HEK293 (cell line): ENCODE measurements at regions not wholly inside any gene's neighbourhood (a gene's known extent, or its start where the extent isn't known, plus 50 kb on each side); places are given as distances from the start of the nearest gene placed in this dataset.

Source experiments
- CTCF ChIA-PET: fragments of 350-600 bp; formaldehyde crosslinking; extraction: SDS; loops from one replicate; lab custom pipeline; 2021; ENCODE audit warnings: antibody characterized with exemption; lab: Yijun Ruan, JAX
- POLR2A ChIA-PET: fragments of 300-600 bp; formaldehyde crosslinking; extraction: SDS; loops from one replicate; lab custom pipeline; 2020; ENCODE audit warnings: antibody characterized with exemption, inconsistent platforms; lab: Yijun Ruan, JAX
- H3K27ac ChIP-seq: fragments of 200-500 bp; sonication (Bioruptor generic); 2 replicates; pipeline ENCODE4 v1.5.1; 2014; ENCODE audit warnings: low read depth, low read length, control low read depth, inconsistent platforms; ENCODE audit errors: extremely low read depth
- H3K36me3 ChIP-seq, 2 experiments: fragments of 200-500 bp in 1 of 2; sonication (Bioruptor generic) in 1 of 2; 1 replicate in 1 of 2; 2 replicates in 1 of 2; pipeline ENCODE4 v1.5.1; 2014 to 2017; ENCODE audit warnings: inconsistent platforms in 2 of 2, low read length in 2 of 2; ENCODE audit not compliant: control insufficient read depth in 2 of 2, insufficient read depth in 1 of 2
- H3K4me1 ChIP-seq: fragments of 200-500 bp; sonication (Bioruptor generic); 2 replicates; pipeline ENCODE4 v1.5.1; 2014; ENCODE audit warnings: mild to moderate bottlenecking, low read length, inconsistent platforms; ENCODE audit not compliant: control insufficient read depth, insufficient read depth
- H3K4me3 ChIP-seq: 2 replicates; pipeline ENCODE4 v1.5.1; 2011; ENCODE audit warnings: low read depth, mild to moderate bottlenecking, control low read depth, low read length, moderate library complexity
- H3K9me3 ChIP-seq: fragments of 200-500 bp; sonication (Bioruptor generic); 2 replicates; pipeline ENCODE4 v1.5.1; 2014; ENCODE audit warnings: low read depth, low read length, inconsistent platforms; ENCODE audit not compliant: control insufficient read depth, insufficient read depth
- BCL11A ChIP-seq: fragments of 450-650 bp; formaldehyde crosslinking; IDR thresholded peaks from 2 replicates; pipeline ENCODE4 v1.5.1; 2016; ENCODE audit warnings: low read depth, missing biosample characterization, missing genetic modification characterization
- EGR2 ChIP-seq: fragments of 450-650 bp; formaldehyde crosslinking; IDR thresholded peaks from 2 replicates; pipeline ENCODE4 v1.5.1; 2016; ENCODE audit warnings: low read depth, missing biosample characterization, missing genetic modification characterization
- GFI1B ChIP-seq: fragments of 450-650 bp; formaldehyde crosslinking; IDR thresholded peaks from 2 replicates; pipeline ENCODE4 v1.5.1; 2016; ENCODE audit warnings: missing biosample characterization, missing genetic modification characterization
- KLF1 ChIP-seq: fragments of 450-650 bp; formaldehyde crosslinking; IDR thresholded peaks from 2 replicates; pipeline ENCODE4 v1.5.1; 2016; ENCODE audit warnings: missing biosample characterization, missing genetic modification characterization
- MZF1 ChIP-seq: fragments of 450-650 bp; formaldehyde crosslinking; IDR thresholded peaks from 2 replicates; pipeline ENCODE4 v1.5.1; 2017; ENCODE audit warnings: missing biosample characterization, missing genetic modification characterization, borderline replicate concordance
- PRDM1 ChIP-seq: fragments of 450-650 bp; formaldehyde crosslinking; IDR thresholded peaks from 2 replicates; pipeline ENCODE4; 2016; ENCODE audit warnings: missing biosample characterization, missing genetic modification characterization
- SCRT2 ChIP-seq: fragments of 450-650 bp; formaldehyde crosslinking; IDR thresholded peaks from 2 replicates; pipeline ENCODE4 v1.5.1; 2016; ENCODE audit warnings: missing biosample characterization, missing genetic modification characterization
- ZBTB17 ChIP-seq: fragments of 450-650 bp; formaldehyde crosslinking; IDR thresholded peaks from 2 replicates; pipeline ENCODE4 v1.5.1; 2016; ENCODE audit warnings: missing biosample characterization, missing genetic modification characterization
- ZFHX2 ChIP-seq: fragments of 450-650 bp; formaldehyde crosslinking; conservative IDR thresholded peaks from 2 replicates; pipeline ENCODE4 v1.5.1; 2016; ENCODE audit warnings: missing biosample characterization, missing genetic modification characterization
- ZNF2 ChIP-seq: fragments of 450-650 bp; formaldehyde crosslinking; IDR thresholded peaks from 2 replicates; pipeline ENCODE4 v1.5.1; 2016; ENCODE audit warnings: missing biosample characterization, missing genetic modification characterization
- ZNF223 ChIP-seq: fragments of 450-650 bp; formaldehyde crosslinking; IDR thresholded peaks from 2 replicates; pipeline ENCODE4 v1.5.1; 2016; ENCODE audit warnings: missing biosample characterization, missing genetic modification characterization
- ZNF248 ChIP-seq: fragments of 450-650 bp; formaldehyde crosslinking; IDR thresholded peaks from 2 replicates; pipeline ENCODE4 v1.5.1; 2017; ENCODE audit warnings: missing biosample characterization, missing genetic modification characterization
- ZNF302 ChIP-seq: fragments of 450-650 bp; formaldehyde crosslinking; IDR thresholded peaks from 2 replicates; pipeline ENCODE4 v1.5.1; 2016; ENCODE audit warnings: missing biosample characterization, missing genetic modification characterization, low read depth
- ZNF341 ChIP-seq: fragments of 450-650 bp; formaldehyde crosslinking; IDR thresholded peaks from 2 replicates; pipeline ENCODE4; 2016; ENCODE audit warnings: low read depth, missing biosample characterization, missing genetic modification characterization
- ZNF354C ChIP-seq: fragments of 450-650 bp; formaldehyde crosslinking; IDR thresholded peaks from 2 replicates; pipeline ENCODE4 v1.5.1; 2016; ENCODE audit warnings: missing biosample characterization, missing genetic modification characterization, low read depth, borderline replicate concordance
- ZNF37A ChIP-seq: fragments of 450-650 bp; IDR thresholded peaks from 2 replicates; pipeline ENCODE4 v1.5.1; 2018; ENCODE audit warnings: missing biosample characterization, missing genetic modification characterization
- ZNF433 ChIP-seq: fragments of 450-650 bp; formaldehyde crosslinking; IDR thresholded peaks from 2 replicates; pipeline ENCODE4 v1.5.1; 2016; ENCODE audit warnings: missing biosample characterization, missing genetic modification characterization, low read depth
- ZNF529 ChIP-seq: fragments of 450-650 bp; formaldehyde crosslinking; IDR thresholded peaks from 2 replicates; pipeline ENCODE4 v1.5.1; 2017; ENCODE audit warnings: missing genetic modification characterization, missing biosample characterization; ENCODE audit not compliant: insufficient replicate concordance
- ZNF610 ChIP-seq: fragments of 450-650 bp; formaldehyde crosslinking; IDR thresholded peaks from 2 replicates; pipeline ENCODE4 v1.5.1; 2016; ENCODE audit warnings: missing biosample characterization, missing genetic modification characterization, borderline replicate concordance
- ZNF624 ChIP-seq: fragments of 450-650 bp; formaldehyde crosslinking; IDR thresholded peaks from 2 replicates; pipeline ENCODE4 v1.5.1; 2017; ENCODE audit warnings: missing biosample characterization, missing genetic modification characterization
- ZNF629 ChIP-seq: fragments of 450-650 bp; formaldehyde crosslinking; IDR thresholded peaks from 2 replicates; pipeline ENCODE4 v1.5.1; 2017; ENCODE audit warnings: missing biosample characterization, missing genetic modification characterization
- ZNF654 ChIP-seq: fragments of 450-650 bp; formaldehyde crosslinking; IDR thresholded peaks from 2 replicates; pipeline ENCODE4 v1.5.1; 2016; ENCODE audit warnings: low read depth, missing biosample characterization, missing genetic modification characterization
- ZNF658 ChIP-seq: fragments of 450-650 bp; formaldehyde crosslinking; IDR thresholded peaks from 2 replicates; pipeline ENCODE4; 2016; ENCODE audit warnings: missing biosample characterization, missing genetic modification characterization
- ZNF747 ChIP-seq: fragments of 450-650 bp; formaldehyde crosslinking; IDR thresholded peaks from 2 replicates; pipeline ENCODE4 v1.5.1; 2016; ENCODE audit warnings: missing biosample characterization, missing genetic modification characterization
- ZNF785 ChIP-seq: fragments of 450-650 bp; formaldehyde crosslinking; IDR thresholded peaks from 2 replicates; pipeline ENCODE4 v1.5.1; 2016; ENCODE audit warnings: missing biosample characterization, missing genetic modification characterization
- ZNF837 ChIP-seq: fragments of 450-650 bp; formaldehyde crosslinking; IDR thresholded peaks from 2 replicates; pipeline ENCODE4 v1.5.1; 2016; ENCODE audit warnings: missing biosample characterization, missing genetic modification characterization
- TF ChIP-seq, protein P1 (sequence below): fragments of 450-650 bp; formaldehyde crosslinking; IDR thresholded peaks from 2 replicates; pipeline ENCODE4 v1.5.1; 2016; ENCODE audit warnings: missing biosample characterization, missing genetic modification characterization
- TF ChIP-seq, protein P2 (sequence below): fragments of 450-650 bp; formaldehyde crosslinking; IDR thresholded peaks from 2 replicates; pipeline ENCODE4 v1.5.1; 2016; ENCODE audit warnings: missing biosample characterization, missing genetic modification characterization
- TF ChIP-seq, protein P3 (sequence below): fragments of 450-650 bp; formaldehyde crosslinking; IDR thresholded peaks from 2 replicates; pipeline ENCODE4 v1.5.1; 2016; ENCODE audit warnings: missing biosample characterization, missing genetic modification characterization, low read depth

DNA sequence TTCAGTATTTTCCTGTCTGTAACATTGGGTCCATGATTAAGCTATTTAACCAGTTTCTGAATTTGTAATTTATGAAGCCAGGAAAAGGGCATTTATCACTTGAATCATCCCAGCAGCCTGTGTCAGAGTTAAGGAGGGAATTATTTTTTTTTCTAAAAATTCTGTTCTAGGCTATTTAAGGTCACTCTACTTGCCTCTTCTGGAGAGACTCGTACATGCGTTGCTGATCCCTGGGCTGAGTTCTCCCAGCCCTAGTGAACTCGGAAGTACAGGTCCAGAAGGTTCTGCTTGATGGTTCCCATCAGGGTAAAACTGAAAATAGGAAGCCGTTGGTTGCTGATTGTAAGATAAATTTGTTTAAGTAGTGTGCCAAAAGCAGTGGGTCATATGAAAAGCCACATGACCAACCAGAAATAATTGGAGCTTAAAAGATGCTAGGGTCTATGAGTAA lies 90.7 kb downstream of the GPR88 start:
- H3K4me1 ChIP-seq, result no peaks in the 10 kb centered on the region
- TF ChIP-seq ZBTB17 (tag by site-specific recombination), result no peak
- TF ChIP-seq ZNF837, result no peak
- TF ChIP-seq ZNF433 (tag by site-specific recombination), result no peak
- TF ChIP-seq ZNF354C (tag by site-specific recombination), result no peak
- no peak for TF ChIP-seq ZNF2 (tag by site-specific recombination)
- TF ChIP-seq ZNF747 (tag by site-specific recombination), result no peak
- TF ChIP-seq ZNF529 (tag by site-specific recombination), result no peak
- TF ChIP-seq, protein P1, sequence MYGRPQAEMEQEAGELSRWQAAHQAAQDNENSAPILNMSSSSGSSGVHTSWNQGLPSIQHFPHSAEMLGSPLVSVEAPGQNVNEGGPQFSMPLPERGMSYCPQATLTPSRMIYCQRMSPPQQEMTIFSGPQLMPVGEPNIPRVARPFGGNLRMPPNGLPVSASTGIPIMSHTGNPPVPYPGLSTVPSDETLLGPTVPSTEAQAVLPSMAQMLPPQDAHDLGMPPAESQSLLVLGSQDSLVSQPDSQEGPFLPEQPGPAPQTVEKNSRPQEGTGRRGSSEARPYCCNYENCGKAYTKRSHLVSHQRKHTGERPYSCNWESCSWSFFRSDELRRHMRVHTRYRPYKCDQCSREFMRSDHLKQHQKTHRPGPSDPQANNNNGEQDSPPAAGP (tag by site-specific recombination), result no peak
- TF ChIP-seq ZNF610 (tag by site-specific recombination), result no peak
- TF ChIP-seq GFI1B (tag by site-specific recombination), result no peak
- no peak for TF ChIP-seq KLF1 (tag by site-specific recombination)
- no peak for TF ChIP-seq PRDM1 (tag by site-specific recombination)
- TF ChIP-seq SCRT2, result no peak
- no peak for TF ChIP-seq ZNF341 (tag by site-specific recombination)
- no peak for TF ChIP-seq ZNF629 (tag by site-specific recombination)
- TF ChIP-seq, protein P2, sequence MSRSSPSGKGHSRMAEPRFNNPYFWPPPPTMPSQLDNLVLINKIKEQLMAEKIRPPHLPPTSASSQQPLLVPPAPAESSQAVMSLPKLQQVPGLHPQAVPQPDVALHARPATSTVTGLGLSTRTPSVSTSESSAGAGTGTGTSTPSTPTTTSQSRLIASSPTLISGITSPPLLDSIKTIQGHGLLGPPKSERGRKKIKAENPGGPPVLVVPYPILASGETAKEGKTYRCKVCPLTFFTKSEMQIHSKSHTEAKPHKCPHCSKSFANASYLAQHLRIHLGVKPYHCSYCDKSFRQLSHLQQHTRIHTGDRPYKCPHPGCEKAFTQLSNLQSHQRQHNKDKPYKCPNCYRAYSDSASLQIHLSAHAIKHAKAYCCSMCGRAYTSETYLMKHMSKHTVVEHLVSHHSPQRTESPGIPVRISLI (tag by site-specific recombination), result no peak
- POLR2A ChIA-PET, result no interaction called here
- CTCF ChIA-PET, result no interaction called here
- no peaks in the 10 kb centered on the region for H3K36me3 ChIP-seq
- H3K9me3 ChIP-seq, result no peaks in the 10 kb centered on the region
- H3K4me3 ChIP-seq, result no peak overlapping the region
- H3K27ac ChIP-seq, result no peak overlapping the region

DNA sequence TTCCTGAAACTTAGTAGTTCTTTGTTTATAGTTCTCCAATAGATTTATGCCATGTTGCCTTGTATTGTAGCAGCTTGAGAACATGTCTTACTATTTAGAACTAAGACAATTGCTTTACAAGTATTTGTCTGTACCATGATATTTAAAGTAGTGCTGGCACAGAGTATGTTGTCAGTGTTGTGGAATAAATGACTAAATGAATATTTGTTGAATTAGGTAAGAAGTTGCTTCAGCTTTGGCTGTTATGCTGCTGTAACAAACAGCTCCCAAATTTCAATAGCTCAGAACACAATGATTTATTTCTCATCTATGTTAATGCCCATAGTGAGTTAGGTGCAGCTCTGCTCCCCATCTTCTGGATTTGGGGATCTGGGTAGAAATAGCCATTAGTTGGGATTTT lies 90.2 kb upstream of the VCAM1 start:
- no peaks in the 10 kb centered on the region for H3K9me3 ChIP-seq
- TF ChIP-seq, protein P3, sequence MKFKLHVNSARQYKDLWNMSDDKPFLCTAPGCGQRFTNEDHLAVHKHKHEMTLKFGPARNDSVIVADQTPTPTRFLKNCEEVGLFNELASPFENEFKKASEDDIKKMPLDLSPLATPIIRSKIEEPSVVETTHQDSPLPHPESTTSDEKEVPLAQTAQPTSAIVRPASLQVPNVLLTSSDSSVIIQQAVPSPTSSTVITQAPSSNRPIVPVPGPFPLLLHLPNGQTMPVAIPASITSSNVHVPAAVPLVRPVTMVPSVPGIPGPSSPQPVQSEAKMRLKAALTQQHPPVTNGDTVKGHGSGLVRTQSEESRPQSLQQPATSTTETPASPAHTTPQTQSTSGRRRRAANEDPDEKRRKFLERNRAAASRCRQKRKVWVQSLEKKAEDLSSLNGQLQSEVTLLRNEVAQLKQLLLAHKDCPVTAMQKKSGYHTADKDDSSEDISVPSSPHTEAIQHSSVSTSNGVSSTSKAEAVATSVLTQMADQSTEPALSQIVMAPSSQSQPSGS, result no peak
- TF ChIP-seq, all 188 proteins: peak for 0
- Histone ChIP-seq H3K4me3 (no peak overlapping the region), H3K4me1 (no peaks in the 10 kb centered on the region), H3K27ac (no peak overlapping the region), H3K36me3 (no peaks in the 10 kb centered on the region)
- ChIA-PET POLR2A (no interaction called here), CTCF (no interaction called here)

DNA sequence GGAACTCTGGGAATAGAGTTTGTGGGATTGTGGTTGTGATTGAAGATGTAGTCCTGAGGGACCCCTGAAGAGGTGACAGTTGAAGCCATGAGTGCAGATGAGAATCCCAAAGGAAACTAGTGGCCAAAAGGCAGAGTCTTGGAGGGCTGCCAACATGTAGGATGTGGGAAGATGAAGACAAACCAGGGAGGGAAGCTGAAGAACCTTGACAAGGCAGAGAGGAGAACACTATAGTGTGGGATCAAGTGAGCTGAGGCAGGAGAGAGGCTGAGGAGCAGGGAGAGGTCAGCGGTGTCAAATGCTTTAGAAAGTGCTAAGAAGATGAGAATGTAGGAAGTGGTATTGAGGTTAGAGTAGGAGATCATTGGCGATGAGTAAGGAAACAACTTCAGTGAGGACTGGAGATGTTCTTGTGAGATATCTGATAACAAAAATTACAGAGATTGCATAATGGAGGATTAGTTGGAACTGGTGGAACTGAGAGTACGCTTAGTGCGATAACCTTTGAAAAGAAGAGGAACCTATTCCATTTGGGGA lies 88.5 kb upstream of the VCAM1 start:
- TF ChIP-seq MZF1 (no peak), ZNF223 (no peak), ZBTB17 (tag by site-specific recombination) (no peak), ZNF658 (tag by site-specific recombination) (no peak), ZNF624 (tag by site-specific recombination) (no peak), ZNF248 (tag by site-specific recombination) (no peak), ZNF37A (tag by site-specific recombination) (no peak), ZNF302 (tag by site-specific recombination) (no peak), ZNF654 (tag by site-specific recombination) (no peak), ZNF785 (no peak), EGR2 (tag by site-specific recombination) (peak; percentile 13; the same call in 1 of the 2 replicates), ZFHX2 (tag by site-specific recombination) (0 out of 2 replicates have a peak, but pooled peaks have one; percentile 11), BCL11A (tag by site-specific recombination) (no peak)
- TF ChIP-seq, all 188 proteins: peak for 2
- Histone ChIP-seq H3K9me3 (no peaks in the 10 kb centered on the region), H3K27ac (no peak overlapping the region), H3K36me3 (no peaks in the 10 kb centered on the region), H3K4me3 (no peak overlapping the region), H3K4me1 (no peaks in the 10 kb centered on the region)
- POLR2A ChIA-PET, result no interaction called here
- CTCF ChIA-PET, result no interaction called here
